Neural progenitor cell (in vitro differentiated cells): ENCODE measurements at regions not wholly inside any gene's neighbourhood (a gene's known extent, or its start where the extent isn't known, plus 50 kb on each side); places are given as distances from the start of the nearest gene placed in this dataset.

Experiments
- CTCF ChIP-seq: fragments of 200-600 bp; sonication (generic); IDR thresholded peaks from 2 replicates; pipeline ENCODE4 v1.5.1; 2017; ENCODE audit warnings: antibody characterized with exemption, mild to moderate bottlenecking
- EZH2 ChIP-seq: fragments of 200-600 bp; sonication (generic); IDR thresholded peaks from 2 replicates; pipeline ENCODE4 v1.6.1; 2017; ENCODE audit warnings: antibody characterized with exemption, mild to moderate bottlenecking, moderate library complexity

DNA sequence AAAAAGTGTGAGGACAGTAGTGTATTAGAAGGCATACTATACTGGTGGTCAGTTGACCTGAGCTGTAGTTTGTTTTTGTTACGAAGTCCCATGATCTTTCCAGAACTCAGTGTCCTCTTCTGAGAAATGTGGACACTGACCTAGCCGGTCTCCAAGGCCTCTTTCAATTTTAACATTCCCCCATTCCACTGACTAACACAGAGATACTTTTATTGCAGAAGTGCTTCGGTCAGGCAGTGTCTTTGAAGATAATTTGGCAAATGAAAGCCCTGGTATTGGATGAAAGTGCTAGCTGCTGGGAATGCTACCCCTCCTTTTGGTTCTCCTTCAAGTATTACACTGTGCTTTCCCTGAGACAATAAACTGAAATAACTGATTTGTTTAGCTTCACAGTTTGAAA, 89.4 kb downstream of the LMO4 start:
- TF ChIP-seq EZH2, result no peak
- TF ChIP-seq CTCF, result no peak
